GM21526 (cell line): ENCODE measurements at regions not wholly inside any gene's neighbourhood (a gene's known extent, or its start where the extent isn't known, plus 50 kb on each side); places are given as distances from the start of the nearest gene placed in this dataset.
A peak's percentile ranks its signal among the peaks of the same experiment; 100 is the strongest.

Experiments used
- ATAC-seq: cut with Tn5 transposase; IDR thresholded peaks from one replicate; pipeline ENCODE4 v1.9.1; 2021; ENCODE audit warnings: moderate library complexity; ENCODE audit not compliant: unreplicated experiment, low FRiP score

DNA sequence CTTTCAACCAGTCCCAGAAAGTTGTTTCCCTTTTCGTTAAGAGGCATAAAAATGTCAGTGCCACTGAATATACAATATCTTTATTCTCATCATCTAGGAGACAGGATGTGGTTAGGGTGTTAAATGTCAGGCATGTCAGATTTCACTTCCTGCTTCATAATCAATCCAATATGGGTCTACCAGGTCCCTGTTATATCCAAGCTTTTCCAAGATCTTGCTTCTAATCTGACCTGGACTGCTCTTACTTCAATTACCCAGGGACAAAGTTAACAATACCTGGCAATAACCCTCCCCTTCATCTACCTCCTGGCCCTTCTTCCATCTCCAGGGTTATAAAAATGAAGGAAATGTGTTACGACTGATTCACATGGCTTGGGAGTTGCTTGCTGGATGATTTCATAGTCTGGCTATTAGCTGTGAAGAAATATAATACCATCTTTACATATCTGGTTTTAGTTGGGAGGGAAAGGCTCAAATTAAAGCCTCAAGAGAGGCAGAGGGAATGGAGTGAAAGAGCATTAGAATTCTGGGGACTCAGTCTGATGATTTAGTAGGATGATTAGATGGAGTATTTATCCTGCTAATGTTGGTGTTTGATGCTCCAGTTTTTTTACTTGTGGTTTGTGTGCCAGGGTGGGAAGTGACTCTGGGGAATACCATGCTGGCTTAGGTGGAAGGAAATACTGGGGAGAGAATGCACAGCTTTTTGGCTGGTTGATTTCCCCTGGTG, 534.3 kb downstream of the ETS1 start:
- no peak for ATAC-seq

DNA sequence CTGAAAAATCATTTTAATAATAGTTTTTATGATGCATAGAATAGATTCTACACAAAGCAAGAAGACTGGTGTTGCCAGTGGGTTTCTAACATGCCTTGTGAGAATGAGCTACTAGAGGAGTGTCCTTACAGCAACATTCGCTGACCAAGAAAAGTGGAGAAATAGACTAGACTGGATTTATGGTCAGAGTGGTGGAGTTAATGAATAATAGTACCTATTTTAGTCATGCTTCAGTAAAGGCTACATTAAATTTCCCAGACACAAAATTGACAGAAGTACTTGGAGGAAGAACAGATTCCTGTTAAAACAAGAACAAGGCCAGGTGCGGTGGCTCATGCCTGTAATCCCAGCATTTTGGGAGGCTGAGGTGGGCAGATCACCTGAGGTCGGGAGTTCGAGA, 539.2 kb downstream of the ETS1 start:
- ATAC-seq = no peak

DNA sequence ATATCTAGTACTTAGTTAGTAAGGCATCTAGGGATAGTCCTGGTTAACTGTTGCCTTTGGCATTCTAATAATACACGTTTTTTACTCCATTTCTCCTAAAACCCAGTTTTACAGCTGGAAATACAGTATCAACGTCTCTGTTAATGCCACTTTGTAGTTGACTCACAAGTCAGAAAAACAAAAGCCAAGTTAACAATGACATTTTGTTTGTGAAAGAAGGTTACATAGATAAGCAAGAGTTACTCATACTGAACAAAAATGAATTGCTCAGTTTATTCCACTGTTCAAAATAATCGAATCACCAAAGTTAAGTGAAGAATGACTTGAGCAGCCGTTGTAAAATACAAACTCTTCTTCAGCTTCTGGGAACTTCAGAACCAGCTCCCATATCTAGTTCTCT, 540.3 kb downstream of the ETS1 start:
- ATAC-seq = no peak

DNA sequence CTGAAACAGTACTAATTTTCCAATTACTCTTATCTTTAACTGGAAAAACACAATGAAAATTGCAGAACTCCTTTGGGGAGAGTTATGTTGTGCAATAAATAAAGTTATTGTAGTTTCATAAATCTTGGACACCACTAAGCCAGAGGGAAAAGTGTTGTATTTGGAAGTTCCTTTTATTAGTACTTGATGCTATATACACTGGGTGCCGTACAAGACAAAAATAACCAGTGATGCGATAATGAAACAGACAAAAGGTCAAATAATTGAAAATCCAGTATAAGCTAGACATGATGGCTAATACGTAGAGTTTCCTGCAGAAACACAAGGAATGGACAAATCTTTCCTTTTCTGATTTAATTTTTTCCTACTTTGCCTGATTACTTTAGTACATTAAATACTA, 541.1 kb downstream of the ETS1 start:
- no peak for ATAC-seq

DNA sequence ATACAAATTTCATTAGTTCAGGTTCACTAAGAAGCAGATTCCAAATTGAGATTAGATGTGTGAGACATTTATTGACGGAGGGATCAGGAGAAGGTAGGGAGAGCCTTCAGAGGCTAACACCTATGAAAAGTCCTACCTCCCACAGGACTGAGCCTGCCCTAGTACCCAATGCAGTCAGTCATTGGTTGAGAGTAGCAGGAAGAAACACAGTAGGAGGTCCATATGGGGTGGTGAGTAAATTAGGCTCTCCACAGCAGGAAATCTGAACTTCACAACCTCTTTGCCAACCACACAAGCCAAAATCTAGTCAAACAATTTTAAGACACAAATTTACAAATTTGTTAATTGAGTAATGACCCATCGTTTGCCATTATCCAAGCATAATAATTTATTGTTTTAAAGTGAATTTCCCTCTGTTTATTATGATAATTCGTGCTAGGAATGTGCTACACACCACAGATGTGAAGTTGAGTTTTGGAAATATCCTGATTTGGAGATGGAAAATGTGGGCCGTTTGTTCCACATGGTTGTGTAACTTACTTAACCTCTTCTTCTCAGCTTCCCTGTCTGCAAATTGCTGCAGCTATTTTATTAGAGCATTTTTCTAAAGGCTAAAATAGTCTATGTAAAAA, 542.1 kb downstream of the ETS1 start:
- ATAC-seq = no peak

DNA sequence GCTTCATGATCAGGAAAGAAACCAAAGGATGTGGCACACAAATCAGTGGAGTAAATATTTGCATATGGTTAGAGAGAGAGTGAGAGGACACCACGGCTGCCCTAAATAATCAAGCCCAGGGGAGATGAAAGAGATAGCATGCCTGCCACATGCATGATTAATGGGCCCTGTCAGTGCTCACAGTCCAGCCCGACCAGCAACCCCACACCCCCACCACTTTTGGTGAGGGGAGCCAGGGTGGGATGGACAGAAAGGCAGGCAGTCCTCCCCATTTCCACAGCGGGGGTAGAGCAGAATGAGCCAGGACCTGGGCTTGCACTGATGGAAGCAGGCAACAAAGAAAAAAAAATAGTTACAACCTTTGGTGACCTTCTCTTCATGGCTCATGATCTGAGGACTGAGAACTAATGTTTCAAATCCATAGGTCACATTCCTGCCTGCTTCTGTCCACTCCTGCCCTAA, 545.0 kb downstream of the ETS1 start:
- ATAC-seq = no peak

DNA sequence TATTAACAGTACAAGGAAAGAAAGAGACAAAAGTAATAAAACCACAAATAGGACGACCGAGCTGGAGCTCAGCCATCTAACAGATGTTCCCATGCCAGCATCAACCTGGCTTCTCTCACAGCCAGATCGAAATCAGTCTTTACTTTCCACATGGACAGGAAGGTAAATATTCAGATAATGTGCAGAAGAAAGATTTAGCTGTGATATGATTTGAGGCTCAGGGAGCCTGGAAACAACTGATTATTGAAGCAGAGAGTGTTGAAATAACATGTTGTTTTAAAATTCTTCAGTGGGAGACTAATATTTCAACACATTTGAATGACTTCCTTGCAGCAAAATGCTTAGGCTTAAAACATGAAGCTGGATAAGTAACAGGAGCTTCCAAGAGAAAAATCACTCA, 546.8 kb downstream of the ETS1 start:
- no peak for ATAC-seq

DNA sequence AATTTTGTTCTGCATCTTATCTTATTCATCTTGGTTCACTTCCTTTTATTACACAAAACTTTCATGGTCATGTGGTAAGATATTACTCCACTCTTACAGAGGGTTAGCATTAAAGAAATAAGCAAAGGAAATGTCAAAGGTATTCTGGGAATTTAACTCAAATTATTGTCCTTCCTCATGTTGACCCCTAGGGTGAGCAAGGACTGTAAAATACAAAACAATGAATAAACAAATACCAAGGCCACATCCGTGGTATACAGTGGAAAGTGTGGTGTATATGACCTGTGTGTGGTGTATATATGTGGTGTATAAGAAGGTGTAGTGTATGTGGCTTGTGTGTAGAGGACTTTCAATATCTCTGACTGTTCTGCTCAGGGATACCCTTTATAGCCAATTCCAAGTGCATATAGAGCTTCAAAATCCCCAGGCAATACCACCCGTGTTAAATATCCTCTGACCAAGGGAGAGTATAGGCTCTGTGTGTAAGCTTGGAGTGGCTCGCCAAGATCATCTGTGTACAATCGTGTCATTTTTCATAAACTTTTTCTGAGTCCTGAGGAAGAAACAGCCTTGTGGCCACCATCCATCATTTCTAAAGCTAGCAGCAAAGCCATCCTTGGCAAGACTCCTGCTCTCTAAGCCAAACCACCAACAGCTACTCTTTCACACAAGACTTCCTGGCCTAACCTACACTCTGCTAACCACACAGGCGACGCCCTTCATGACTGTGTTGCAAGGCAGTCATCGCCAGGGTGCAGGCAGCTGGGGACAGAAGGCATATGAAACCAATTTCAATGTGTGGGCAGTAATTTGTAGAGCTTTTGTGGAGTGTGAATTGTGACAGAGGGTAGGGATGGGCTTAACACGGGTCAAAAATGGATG, 548.0 kb downstream of the ETS1 start:
- ATAC-seq = peak; percentile 94

DNA sequence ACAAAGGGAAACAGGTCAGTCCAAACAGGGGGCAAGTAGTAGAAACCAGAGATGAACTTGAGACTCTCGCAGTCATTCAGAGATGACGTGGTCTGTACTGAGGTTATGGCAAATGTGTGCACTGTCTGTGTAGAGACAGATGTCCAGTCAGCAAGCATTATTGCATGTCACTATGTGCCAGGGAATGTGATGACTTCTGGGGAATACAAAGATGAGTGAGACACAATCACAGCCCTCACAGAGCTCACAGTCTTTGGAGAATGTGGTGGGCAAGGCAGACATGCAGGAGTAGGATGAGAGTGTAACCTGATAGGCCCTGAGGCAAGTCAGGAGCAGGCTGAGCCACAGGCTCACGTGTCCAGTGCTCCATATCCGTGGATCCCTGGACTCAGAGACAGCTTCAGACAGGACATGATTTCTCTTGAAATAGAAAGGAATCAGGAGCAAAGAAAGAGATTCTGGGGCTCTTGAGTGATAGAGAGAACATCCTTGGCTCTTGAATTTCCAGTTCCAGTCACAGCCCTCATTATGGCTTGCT, 550.7 kb downstream of the ETS1 start:
- no peak for ATAC-seq

DNA sequence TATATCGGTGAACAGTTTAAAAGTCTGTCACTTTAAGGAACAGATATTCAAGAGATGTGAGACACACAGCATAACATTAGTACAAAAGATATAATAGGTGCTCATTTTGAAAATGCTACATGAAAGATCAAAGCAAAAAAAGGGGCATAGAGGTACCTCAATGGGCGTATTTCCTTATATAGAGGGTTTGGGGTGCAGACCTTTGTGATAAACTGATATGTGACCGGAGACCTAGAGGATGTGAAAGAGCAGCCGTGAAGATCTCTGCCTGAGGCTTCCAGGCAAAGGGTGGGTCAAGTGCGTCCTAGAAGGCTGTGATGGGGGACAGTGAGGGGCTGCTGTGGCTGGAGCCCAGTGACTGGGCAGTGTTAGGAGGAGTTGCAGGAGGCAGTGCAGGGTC, 551.4 kb downstream of the ETS1 start:
- no peak for ATAC-seq

DNA sequence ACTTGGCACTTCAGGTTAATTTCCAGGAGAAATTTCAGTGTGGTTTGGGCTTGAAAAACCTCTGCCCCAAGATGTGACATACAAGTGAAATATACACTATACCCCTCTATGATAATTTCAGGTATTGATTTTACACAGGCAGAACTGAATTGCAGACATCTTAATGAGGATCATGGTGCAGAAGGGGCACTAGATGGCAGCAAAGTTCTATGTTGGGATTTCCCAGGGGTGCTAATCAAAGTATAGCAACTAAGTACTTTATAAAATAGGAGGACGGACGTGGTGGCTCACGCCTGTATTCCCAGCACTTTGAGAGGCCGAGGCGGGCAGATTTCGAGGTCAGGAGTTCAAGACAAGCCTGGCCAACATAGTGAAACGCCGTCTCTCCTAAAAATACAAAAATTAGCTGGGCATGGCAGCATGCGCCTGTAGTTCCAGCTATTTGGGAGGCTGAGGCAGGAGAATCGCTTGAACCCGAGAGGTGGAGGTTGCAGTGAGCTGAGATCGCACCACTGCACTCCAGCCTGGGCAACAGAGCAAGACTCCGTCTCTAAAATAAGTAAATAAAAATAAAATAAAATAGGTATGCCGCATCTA, 555.7 kb downstream of the ETS1 start:
- ATAC-seq = peak; percentile 82

DNA sequence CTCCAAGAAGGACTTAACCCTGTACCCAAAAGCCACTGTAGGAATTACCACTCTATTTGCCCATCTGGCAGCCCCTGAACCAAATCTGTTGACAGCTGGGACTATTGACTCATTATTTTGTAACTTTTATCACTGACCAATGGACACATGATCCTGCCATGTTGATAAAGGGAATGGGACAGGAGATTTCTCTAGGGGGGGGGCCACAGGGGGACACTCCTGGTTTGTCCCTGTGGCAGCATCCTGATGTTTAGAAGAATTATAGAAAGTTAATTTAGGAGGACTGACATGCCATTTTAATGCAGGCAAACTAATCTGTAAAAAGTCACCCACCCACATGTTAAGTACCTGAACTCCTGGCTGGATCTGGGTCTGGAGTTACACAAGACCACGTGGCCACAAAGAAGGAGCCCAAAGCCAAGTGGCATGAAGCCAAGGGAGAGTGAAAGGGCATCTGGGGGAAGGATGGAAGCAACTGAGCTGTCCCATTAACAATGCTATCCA, 558.1 kb downstream of the ETS1 start:
- ATAC-seq = no peak

DNA sequence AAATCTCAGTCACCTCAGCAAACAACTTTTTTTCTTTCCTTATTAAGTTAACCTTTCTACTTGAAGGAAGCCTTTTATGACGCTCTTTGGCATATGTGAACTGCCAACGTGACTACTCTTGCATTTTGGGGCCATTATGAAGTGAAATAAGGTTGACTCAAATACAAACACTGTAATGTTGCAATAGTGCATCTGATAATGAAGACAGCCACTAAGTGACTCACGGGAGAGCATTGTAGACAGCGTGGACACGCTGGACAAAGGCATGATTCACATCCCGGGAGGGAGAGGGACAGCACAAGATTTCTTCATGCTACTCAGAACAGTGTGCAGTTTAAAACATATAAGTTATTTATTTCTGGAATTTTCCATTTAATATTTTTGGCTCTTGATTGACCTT, 560.8 kb downstream of the ETS1 start:
- no peak for ATAC-seq

DNA sequence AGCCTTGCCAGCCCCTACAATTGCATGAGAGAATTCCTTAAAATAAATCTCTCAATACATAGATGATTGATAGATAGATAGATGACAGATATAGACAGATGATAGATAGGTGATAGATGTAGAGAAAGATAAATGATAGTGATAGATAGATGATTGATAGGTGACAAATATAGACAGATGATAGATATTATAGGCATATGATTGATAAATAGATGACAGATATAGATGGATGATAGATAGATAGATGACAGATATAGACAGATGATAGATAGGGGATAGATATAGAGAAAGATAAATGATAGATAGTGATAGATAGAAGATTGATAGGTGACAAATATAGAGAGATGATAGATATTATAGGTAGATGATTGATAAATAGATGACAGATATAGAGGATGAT, 564.6 kb downstream of the ETS1 start:
- ATAC-seq = no peak

DNA sequence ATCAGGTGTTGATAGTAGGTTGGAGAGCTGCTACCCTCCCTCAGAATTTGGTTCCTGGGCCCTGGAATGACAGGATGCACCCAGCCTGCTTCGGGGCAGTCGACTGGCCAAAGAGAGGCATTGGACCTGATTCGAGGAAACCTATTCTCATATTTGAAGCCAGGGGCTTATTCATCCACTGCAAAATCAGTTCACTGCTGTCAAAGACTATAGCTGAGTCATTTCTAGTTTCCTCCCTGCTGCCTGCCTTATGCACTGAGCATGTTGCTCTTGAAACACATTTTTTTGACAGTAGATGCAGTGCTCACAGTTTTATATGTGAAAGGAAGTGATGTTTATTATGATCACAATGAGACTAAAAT, 565.4 kb downstream of the ETS1 start:
- peak; percentile 77 for ATAC-seq

DNA sequence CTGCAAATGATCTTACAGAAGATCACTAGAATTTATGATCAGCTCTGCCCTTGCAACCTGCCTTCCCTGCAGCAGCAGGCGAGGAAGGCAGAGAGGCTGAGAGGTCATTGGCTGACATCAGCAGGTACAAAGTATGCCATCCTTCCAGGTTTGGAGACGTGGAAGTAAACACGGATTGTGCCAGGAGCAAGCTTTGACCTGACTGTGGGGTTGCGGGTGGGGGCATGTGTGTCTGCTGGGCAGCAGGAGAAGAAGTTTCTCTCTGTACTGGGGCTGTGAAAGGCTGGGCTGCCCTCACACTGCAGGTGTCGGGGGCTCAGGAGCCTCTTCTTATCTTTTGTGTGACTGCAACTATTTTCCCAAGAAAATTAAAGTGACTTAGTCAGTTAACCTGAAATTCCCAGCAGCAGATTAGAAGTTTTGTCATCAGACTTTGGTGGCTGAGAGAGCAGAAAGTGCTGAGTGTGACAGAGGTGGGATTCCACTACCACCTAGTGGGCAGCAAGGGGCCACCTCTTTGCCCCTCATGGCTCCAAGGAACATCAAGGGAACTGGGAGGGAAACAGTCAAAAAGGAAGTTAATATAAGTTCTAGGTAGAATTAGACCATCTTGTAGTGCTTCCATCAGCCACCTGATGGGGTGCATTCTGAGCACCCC, 565.9 kb downstream of the ETS1 start:
- ATAC-seq = peak; percentile 14

DNA sequence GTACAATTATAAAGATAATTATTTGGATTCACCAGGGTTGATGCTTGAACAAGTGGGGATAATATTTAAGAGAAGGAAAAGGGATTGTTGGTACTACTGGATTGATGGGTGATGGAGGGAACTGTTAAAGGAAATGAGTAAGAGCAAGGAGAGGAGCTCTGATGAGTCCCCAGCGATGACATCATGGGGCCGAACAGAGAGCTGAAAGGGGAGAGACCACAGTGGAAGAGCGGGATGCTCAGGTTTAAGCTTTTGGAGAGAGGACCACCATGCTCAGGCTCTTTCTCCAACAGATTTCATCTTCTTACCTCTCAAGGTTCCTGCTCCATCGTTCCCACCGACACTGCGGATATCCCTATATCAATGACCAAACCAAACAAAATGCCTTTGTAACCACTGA, 568.7 kb downstream of the ETS1 start:
- ATAC-seq = no peak

DNA sequence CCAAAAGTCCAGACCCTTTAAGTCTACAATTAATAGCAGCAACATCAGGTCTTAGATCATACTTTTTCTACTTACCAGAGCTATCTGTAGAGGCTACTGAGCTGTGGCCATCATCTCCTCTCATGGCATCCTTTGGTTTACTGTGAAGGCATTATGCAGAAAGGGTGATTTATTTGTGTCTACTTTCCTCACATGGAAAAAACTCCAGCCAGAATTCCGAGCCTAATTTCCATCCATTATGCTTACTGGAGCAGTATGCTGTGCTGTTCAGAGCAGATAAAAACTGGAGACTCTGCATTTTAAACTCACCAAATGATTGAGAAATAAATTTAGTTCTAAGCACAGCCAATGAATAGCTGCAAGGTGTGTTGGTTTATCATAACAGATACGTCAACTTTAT, 581.8 kb downstream of the ETS1 start:
- no peak for ATAC-seq

DNA sequence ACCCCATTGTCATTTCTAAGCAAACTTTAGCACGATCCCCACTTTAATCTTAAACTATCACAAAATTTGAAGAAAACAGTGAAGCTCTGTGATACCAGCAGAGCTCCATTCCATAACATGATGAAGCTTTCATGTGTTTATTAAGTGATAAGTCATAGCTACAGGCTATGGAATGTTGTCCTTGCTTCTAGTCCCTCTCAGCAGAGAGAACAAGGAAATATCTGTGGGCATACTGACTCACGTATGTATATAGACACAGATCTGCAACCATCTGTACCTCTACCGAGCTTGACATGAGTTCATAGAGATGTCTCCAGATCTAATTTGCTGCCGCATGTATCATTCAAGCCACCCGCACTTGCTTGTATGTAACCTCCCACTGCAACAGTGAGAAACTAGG, 588.9 kb downstream of the ETS1 start:
- ATAC-seq = no peak

DNA sequence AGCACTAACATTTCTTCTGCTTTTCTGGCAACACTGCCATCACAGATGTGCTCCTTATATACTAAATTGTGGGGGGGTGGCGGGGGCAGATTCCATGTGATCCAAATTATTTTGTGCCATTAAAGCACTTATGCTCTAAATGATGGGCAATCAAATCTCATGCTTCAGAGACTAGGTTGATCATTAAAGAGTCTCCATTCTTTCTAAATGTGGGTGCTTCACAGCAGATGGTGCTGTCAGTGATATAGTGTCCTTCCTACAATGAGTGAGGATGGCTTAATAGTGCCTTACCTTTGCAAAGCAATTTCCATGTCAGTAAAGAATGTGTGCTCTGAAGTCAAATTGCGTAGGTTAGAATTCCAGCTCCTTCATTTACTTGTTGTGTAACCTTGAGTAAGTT, 589.8 kb downstream of the ETS1 start:
- no peak for ATAC-seq
